Breast epithelium (tissue), 4 donors: ENCODE measurements at regions not wholly inside any gene's neighbourhood (a gene's known extent, or its start where the extent isn't known, plus 50 kb on each side); places are given as distances from the start of the nearest gene placed in this dataset.

Experiments
- DNase-seq, 2 donors: peaks; one replicate each; pipeline ENCODE4 v3.0.0-alpha.2; 2019; ENCODE audit warnings: low spot score in 2 of 2
- H3K27ac ChIP-seq, 2 donors: fragments of 200-600 bp; sonication (generic) in 1 of 2; one replicate each; pipeline ENCODE4 v1.5.1; 2016 to 2019; ENCODE audit warnings: mild to moderate bottlenecking in 1 of 2
- H3K27me3 ChIP-seq, 2 donors: fragments of 200-600 bp; sonication (generic) in 1 of 2; one replicate each; pipeline versions ENCODE4 v1.5.1 to v1.6.0; 2017 to 2019; ENCODE audit warnings: control low read depth in 1 of 2, mild to moderate bottlenecking in 1 of 2
- H3K36me3 ChIP-seq: fragments of 200-600 bp; one replicate; pipeline ENCODE4 v1.5.1; 2019
- H3K4me1 ChIP-seq, 2 donors: fragments of 200-600 bp; sonication (generic); one replicate each; pipeline ENCODE4 v1.5.1; 2016 to 2019; ENCODE audit warnings: control low read depth in 1 of 2
- H3K4me3 ChIP-seq, 3 donors: fragments of 200-600 bp; sonication (generic); 1 replicate in 2 of 3; 2 replicates in 1 of 3; pipeline ENCODE4 v1.5.1; 2016 to 2019; ENCODE audit warnings: mild to moderate bottlenecking in 3 of 3, moderate library complexity in 2 of 3
- H3K9me3 ChIP-seq, 2 donors: fragments of 200-600 bp; sonication (generic) in 1 of 2; one replicate each; pipeline ENCODE4 v1.5.1; 2016 to 2019; ENCODE audit warnings: control low read depth in 1 of 2
- CTCF ChIP-seq, 3 donors: fragments of 450-650 bp; IDR thresholded peaks; one replicate each; pipeline ENCODE4 v1.5.1; 2016 to 2017; ENCODE audit warnings: antibody characterized with exemption in 3 of 3, mild to moderate bottlenecking in 3 of 3, moderate library complexity in 3 of 3
- POLR2A ChIP-seq: fragments of 450-650 bp; IDR thresholded peaks from one replicate; pipeline ENCODE4 v1.6.1; 2016; ENCODE audit warnings: antibody characterized with exemption, mild to moderate bottlenecking, moderate library complexity
- POLR2AphosphoS5 ChIP-seq, 3 donors: sonication (generic); formaldehyde crosslinking; IDR thresholded peaks; one replicate each; pipeline ENCODE4 v1.6.1; 2017; ENCODE audit warnings: antibody characterized with exemption in 3 of 3
- intact Hi-C: fragments of 100-400 bp; cut with DNase I; formaldehyde crosslinking; loops from one replicate; pipeline ENCODE4 v1.15.1; 2023; ENCODE audit warnings: low total_unique reads

- Histone ChIP-seq H3K27ac (no peak overlapping the region), H3K27me3 (peaks cover 0 to 15% of the 10 kb centered on the region in 2 donors), H3K36me3 (no peaks in the 10 kb centered on the region), H3K4me3 (no peak overlapping the region), H3K4me1 (no peaks in the 10 kb centered on the region), H3K9me3 (peaks cover 0 to 9% of the 10 kb centered on the region in 2 donors)
- TF ChIP-seq POLR2AphosphoS5 (IDR thresholded peaks at IDR 0.05) (no peak), CTCF (IDR thresholded peaks at IDR 0.05) (no peak), POLR2A (no peak)
- no peak for DNase-seq
- intact Hi-C loops = no loop called here
Observed at GRCh38 chr22:47854680-47855079, 1092.2 kb downstream of the TBC1D22A start.

- no peak for DNase-seq
- H3K36me3 ChIP-seq = no peaks in the 10 kb centered on the region
- peaks cover 0 to 9% of the 10 kb centered on the region in 2 donors for H3K9me3 ChIP-seq
- intact Hi-C loops = no loop called here
- H3K4me3 ChIP-seq = no peak overlapping the region
- H3K4me1 ChIP-seq = no peaks in the 10 kb centered on the region
- H3K27me3 ChIP-seq = peaks cover 0 to 15% of the 10 kb centered on the region in 2 donors
- TF ChIP-seq CTCF (IDR thresholded peaks at IDR 0.05) (no peak), POLR2AphosphoS5 (IDR thresholded peaks at IDR 0.05) (no peak), POLR2A (no peak)
- no peak overlapping the region for H3K27ac ChIP-seq
Observed at GRCh38 chr22:47854251-47854650, 1091.8 kb downstream of the TBC1D22A start.

GRCh38 chr22:47853750-47854149, 1091.3 kb downstream of the TBC1D22A start:
- H3K4me3 ChIP-seq = no peak overlapping the region
- DNase-seq = no peak
- H3K27me3 ChIP-seq = peaks cover 0 to 17% of the 10 kb centered on the region in 2 donors
- no peak overlapping the region for H3K27ac ChIP-seq
- H3K36me3 ChIP-seq = no peaks in the 10 kb centered on the region
- H3K9me3 ChIP-seq = peaks cover 0 to 6% of the 10 kb centered on the region in 2 donors
- no peaks in the 10 kb centered on the region for H3K4me1 ChIP-seq
- no peak for TF ChIP-seq POLR2AphosphoS5 (IDR thresholded peaks at IDR 0.05)
- no peak for TF ChIP-seq POLR2A
- no peak for TF ChIP-seq CTCF (IDR thresholded peaks at IDR 0.05)
- intact Hi-C loops = no loop called here

GRCh38 chr22:47851586-47851985, 1089.1 kb downstream of the TBC1D22A start:
- Histone ChIP-seq H3K27me3 (peaks cover 0 to 27% of the 10 kb centered on the region in 2 donors), H3K36me3 (no peaks in the 10 kb centered on the region), H3K9me3 (no peaks in the 10 kb centered on the region), H3K4me3 (no peak overlapping the region), H3K4me1 (no peaks in the 10 kb centered on the region), H3K27ac (peak overlapping the region in 1 of 2 donors; percentile 7)
- TF ChIP-seq POLR2A (no peak), POLR2AphosphoS5 (IDR thresholded peaks at IDR 0.05) (no peak), CTCF (IDR thresholded peaks at IDR 0.05) (no peak)
- intact Hi-C loops = no loop called here
- no peak for DNase-seq

GRCh38 chr22:47850644-47851151, 1088.2 kb downstream of the TBC1D22A start:
- H3K9me3 ChIP-seq = no peaks in the 10 kb centered on the region
- intact Hi-C loops = no loop called here
- no peaks in the 10 kb centered on the region for H3K4me1 ChIP-seq
- TF ChIP-seq POLR2A (no peak), POLR2AphosphoS5 (IDR thresholded peaks at IDR 0.05) (no peak)
- H3K4me3 ChIP-seq = no peak overlapping the region
- peaks cover 0 to 29% of the 10 kb centered on the region in 2 donors for H3K27me3 ChIP-seq
- DNase-seq = no peak
- peak overlapping the region in 1 of 2 donors; percentile 7 for H3K27ac ChIP-seq
- H3K36me3 ChIP-seq = no peaks in the 10 kb centered on the region
